Caco-2 (cell line): ENCODE measurements at regions not wholly inside any gene's neighbourhood (a gene's known extent, or its start where the extent isn't known, plus 50 kb on each side); places are given as distances from the start of the nearest gene placed in this dataset.

Experiments
- BruUV-seq: library from RNA; stranded (reverse); fragments of 400-500 nt; replicated peaks from 2 replicates; lab custom pipeline; 2021; lab: Mats Ljungman, UMichigan
- CTCF ChIA-PET: fragments of 300-600 bp; sonication (Branson Sonifier 250); formaldehyde crosslinking; loops from one replicate; lab custom pipeline; 2022; ENCODE audit warnings: antibody characterized with exemption; lab: Charles Lee
- POLR2A ChIA-PET: fragments of 300-600 bp; sonication (Branson Sonifier 250); formaldehyde crosslinking; loops from one replicate; lab custom pipeline; 2022; ENCODE audit warnings: antibody characterized with exemption; lab: Charles Lee
- DNase-seq, 2 experiments: peaks; one replicate each; pipeline versions ENCODE4 v3.0.0 to v3.0.0-alpha.2; 2020 to 2022
- H3K27me3 ChIP-seq: replicated peaks from 2 replicates; pipeline ENCODE4 v1.6.0; 2011; ENCODE audit warnings: low read length; ENCODE audit not compliant: control insufficient read depth, insufficient read depth
- H3K36me3 ChIP-seq: 2 replicates; pipeline ENCODE4 v1.5.1; 2011; ENCODE audit warnings: low read length; ENCODE audit not compliant: control insufficient read depth, insufficient read depth
- H3K4me1 ChIP-seq: fragments of 250-450 bp; sonication (Bioruptor Pico); 2 replicates; pipeline ENCODE4 v1.5.1; 2020; ENCODE audit warnings: mild to moderate bottlenecking
- H3K4me3 ChIP-seq: 2 replicates; pipeline ENCODE4 v1.5.1; 2011; ENCODE audit warnings: low read depth, mild to moderate bottlenecking, control low read depth, low read length
- H3K9me3 ChIP-seq: fragments of 250-450 bp; sonication (Bioruptor Pico); 2 replicates; pipeline ENCODE4 v1.5.1; 2020; ENCODE audit warnings: mild to moderate bottlenecking, moderate library complexity
- H3K27ac Mint-ChIP-seq: one replicate; pipeline ENCODE4 v1.8.0; 2022; ENCODE audit warnings: mixed read lengths; ENCODE audit not compliant: unreplicated experiment
- H3K27me3 Mint-ChIP-seq: one replicate; pipeline ENCODE4 v1.8.0; 2022; ENCODE audit warnings: mixed read lengths; ENCODE audit not compliant: insufficient read depth, unreplicated experiment
- H3K36me3 Mint-ChIP-seq: one replicate; pipeline ENCODE4 v1.8.0; 2022; ENCODE audit warnings: mild to moderate bottlenecking, mixed read lengths; ENCODE audit not compliant: insufficient read depth, unreplicated experiment
- H3K4me1 Mint-ChIP-seq: one replicate; pipeline ENCODE4 v1.8.0; 2022; ENCODE audit warnings: low read depth, mixed read lengths; ENCODE audit not compliant: unreplicated experiment
- H3K4me3 Mint-ChIP-seq: one replicate; pipeline ENCODE4 v1.8.0; 2022; ENCODE audit warnings: mild to moderate bottlenecking, moderate library complexity, mixed read lengths; ENCODE audit not compliant: unreplicated experiment
- H3K9me3 Mint-ChIP-seq: one replicate; pipeline ENCODE4 v1.8.0; 2022; ENCODE audit warnings: mixed read lengths; ENCODE audit not compliant: unreplicated experiment
- CTCF ChIP-seq, 2 experiments: fragments of 200-600 bp in 1 of 2; IDR thresholded peaks; 1 replicate in 1 of 2; 2 replicates in 1 of 2; pipeline versions ENCODE4 v1.5.1 to v1.8.0; 2011 to 2022; ENCODE audit warnings: antibody characterized with exemption in 1 of 2, control low read depth in 1 of 2, inconsistent platforms in 1 of 2, low read depth in 1 of 2, low read length in 1 of 2, mild to moderate bottlenecking in 1 of 2, moderate library complexity in 1 of 2; ENCODE audit not compliant: insufficient read depth in 1 of 2, severe bottlenecking in 1 of 2, unreplicated experiment in 1 of 2
- intact Hi-C: fragments of 100-400 bp; cut with micrococcal nuclease; formaldehyde crosslinking; loops from one replicate; pipeline ENCODE4 v1.10.0; 2022; ENCODE audit not compliant: unreplicated experiment

GRCh38 chr7:32158076-32158475, 87.9 kb upstream of the PDE1C start:
- H3K36me3 ChIP-seq: no peaks in the 10 kb centered on the region
- no peak for TF ChIP-seq CTCF (IDR thresholded peaks at IDR 0.05; ENCODE audit: insufficient read depth in 1 of 2, low read depth in 1 of 2, low read length in 1 of 2, severe bottlenecking in 1 of 2, unreplicated experiment in 1 of 2)
- H3K4me1 ChIP-seq: no peaks in the 10 kb centered on the region; the same call in 1 of the 2 replicates
- H3K4me3 ChIP-seq: no peak overlapping the region
- CTCF ChIA-PET: no interaction called here
- H3K36me3 Mint-ChIP-seq: no peaks in the 10 kb centered on the region
- H3K27ac Mint-ChIP-seq: no peak overlapping the region
- H3K27me3 ChIP-seq: no peaks in the 10 kb centered on the region
- POLR2A ChIA-PET: no interaction called here
- peaks cover 5% of the 10 kb centered on the region for H3K27me3 Mint-ChIP-seq
- no TSS peak for BruUV-seq
- no peak for DNase-seq
- no peaks in the 10 kb centered on the region for H3K9me3 Mint-ChIP-seq
- no peaks in the 10 kb centered on the region for H3K9me3 ChIP-seq
- no peaks in the 10 kb centered on the region for H3K4me1 Mint-ChIP-seq
- intact Hi-C loops: no loop called here
- no peak overlapping the region for H3K4me3 Mint-ChIP-seq

- Mint-ChIP-seq H3K27me3 (peaks cover 5% of the 10 kb centered on the region), H3K4me1 (no peaks in the 10 kb centered on the region), H3K9me3 (no peaks in the 10 kb centered on the region), H3K36me3 (no peaks in the 10 kb centered on the region), H3K4me3 (no peak overlapping the region), H3K27ac (no peak overlapping the region)
- Histone ChIP-seq H3K36me3 (no peaks in the 10 kb centered on the region), H3K4me3 (no peak overlapping the region), H3K27me3 (no peaks in the 10 kb centered on the region), H3K9me3 (no peaks in the 10 kb centered on the region), H3K4me1 (no peaks in the 10 kb centered on the region)
- intact Hi-C loops: no loop called here
- ChIA-PET CTCF (no interaction called here), POLR2A (no interaction called here)
- no peak for DNase-seq
- TF ChIP-seq CTCF (IDR thresholded peaks at IDR 0.05; ENCODE audit: insufficient read depth in 1 of 2, low read depth in 1 of 2, low read length in 1 of 2, severe bottlenecking in 1 of 2, unreplicated experiment in 1 of 2): no peak
- BruUV-seq: no TSS peak
Observed at GRCh38 chr7:32155712-32156111, 85.5 kb upstream of the PDE1C start.

DNA sequence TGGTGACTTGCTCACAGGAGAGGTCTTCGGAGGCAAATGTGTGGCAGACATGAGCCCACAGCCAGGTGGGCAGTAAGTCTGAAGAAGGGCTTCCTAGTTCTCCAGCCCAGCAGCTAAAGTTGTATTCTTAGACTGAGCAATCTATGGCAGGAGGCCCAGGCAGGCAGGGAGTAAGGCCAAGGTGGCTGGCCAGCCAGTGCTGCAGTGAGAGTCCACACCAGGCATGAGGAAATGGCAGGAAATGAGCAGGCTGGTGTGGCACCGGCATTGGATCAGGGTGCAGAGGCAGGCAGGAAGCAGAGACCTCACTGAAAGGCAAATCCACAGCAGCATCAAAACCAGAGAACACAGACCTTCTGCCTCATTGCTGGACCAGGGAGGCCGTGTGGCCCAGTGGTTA, 84.6 kb upstream of the PDE1C start:
- no peak overlapping the region for H3K4me3 Mint-ChIP-seq
- no peaks in the 10 kb centered on the region for H3K27me3 ChIP-seq
- TF ChIP-seq CTCF (IDR thresholded peaks at IDR 0.05; ENCODE audit: insufficient read depth in 1 of 2, low read depth in 1 of 2, low read length in 1 of 2, severe bottlenecking in 1 of 2, unreplicated experiment in 1 of 2): no peak
- no peak overlapping the region for H3K27ac Mint-ChIP-seq
- H3K27me3 Mint-ChIP-seq: peaks cover 5% of the 10 kb centered on the region
- H3K9me3 Mint-ChIP-seq: no peaks in the 10 kb centered on the region
- H3K36me3 Mint-ChIP-seq: no peaks in the 10 kb centered on the region
- CTCF ChIA-PET: no interaction called here
- H3K4me1 ChIP-seq: no peaks in the 10 kb centered on the region
- BruUV-seq: no TSS peak
- H3K9me3 ChIP-seq: no peaks in the 10 kb centered on the region
- H3K4me1 Mint-ChIP-seq: no peaks in the 10 kb centered on the region
- H3K4me3 ChIP-seq: no peak overlapping the region
- H3K36me3 ChIP-seq: no peaks in the 10 kb centered on the region
- DNase-seq: no peak
- intact Hi-C loops: no loop called here
- POLR2A ChIA-PET: no interaction called here
